ENCODE measurements at regions not wholly inside any gene's neighbourhood (a gene's known extent, or its start where the extent isn't known, plus 50 kb on each side); places are given as distances from the start of the nearest gene placed in this dataset.

DNA sequence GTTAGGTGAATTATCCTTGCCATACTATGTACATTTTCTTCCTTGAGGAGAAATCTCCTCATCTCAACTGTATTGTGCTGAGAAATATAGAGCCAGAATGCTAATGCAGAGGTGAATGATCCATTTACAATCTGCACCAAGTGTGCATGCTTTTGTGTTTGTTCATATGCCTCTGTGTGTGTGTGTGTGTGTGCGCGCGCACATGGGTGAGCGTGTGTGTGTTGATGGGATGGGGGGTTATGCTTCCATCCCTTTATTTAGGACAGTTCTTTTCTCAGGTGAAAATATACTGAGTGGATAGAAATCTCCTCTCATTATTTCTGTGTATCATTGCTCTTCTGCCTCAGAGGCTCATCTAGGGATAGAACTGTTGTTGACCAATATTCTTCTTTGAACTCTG is 626.1 kb downstream of the MCTP2 start:
- TF ChIP-seq POLR2A (IDR thresholded peaks at IDR 0.05): no peak
- TF ChIP-seq, protein P1, sequence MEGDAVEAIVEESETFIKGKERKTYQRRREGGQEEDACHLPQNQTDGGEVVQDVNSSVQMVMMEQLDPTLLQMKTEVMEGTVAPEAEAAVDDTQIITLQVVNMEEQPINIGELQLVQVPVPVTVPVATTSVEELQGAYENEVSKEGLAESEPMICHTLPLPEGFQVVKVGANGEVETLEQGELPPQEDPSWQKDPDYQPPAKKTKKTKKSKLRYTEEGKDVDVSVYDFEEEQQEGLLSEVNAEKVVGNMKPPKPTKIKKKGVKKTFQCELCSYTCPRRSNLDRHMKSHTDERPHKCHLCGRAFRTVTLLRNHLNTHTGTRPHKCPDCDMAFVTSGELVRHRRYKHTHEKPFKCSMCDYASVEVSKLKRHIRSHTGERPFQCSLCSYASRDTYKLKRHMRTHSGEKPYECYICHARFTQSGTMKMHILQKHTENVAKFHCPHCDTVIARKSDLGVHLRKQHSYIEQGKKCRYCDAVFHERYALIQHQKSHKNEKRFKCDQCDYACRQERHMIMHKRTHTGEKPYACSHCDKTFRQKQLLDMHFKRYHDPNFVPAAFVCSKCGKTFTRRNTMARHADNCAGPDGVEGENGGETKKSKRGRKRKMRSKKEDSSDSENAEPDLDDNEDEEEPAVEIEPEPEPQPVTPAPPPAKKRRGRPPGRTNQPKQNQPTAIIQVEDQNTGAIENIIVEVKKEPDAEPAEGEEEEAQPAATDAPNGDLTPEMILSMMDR (IDR thresholded peaks at IDR 0.05): no peak
